Skin epidermis (tissue), 12 donors: ENCODE measurements at regions not wholly inside any gene's neighbourhood (a gene's known extent, or its start where the extent isn't known, plus 50 kb on each side); places are given as distances from the start of the nearest gene placed in this dataset.
A peak's percentile ranks its signal among the peaks of the same experiment; 100 is the strongest.

Experiments used
- H3K27ac ChIP-seq, 21 experiments: fragments of 200-600 bp; sonication (generic) in 11 of 21; one replicate each; pipeline ENCODE4 v1.5.0; 2020; ENCODE audit warnings: mild to moderate bottlenecking in 3 of 21, inconsistent platforms in 2 of 21, moderate library complexity in 2 of 21
- H3K4me3 ChIP-seq, 7 experiments: fragments of 200-600 bp; sonication (generic) in 2 of 7; one replicate each; pipeline ENCODE4 v1.5.0; 2020; ENCODE audit warnings: inconsistent platforms in 2 of 7, mild to moderate bottlenecking in 2 of 7, moderate library complexity in 1 of 7

- no peak overlapping the region for H3K27ac ChIP-seq
- no peak overlapping the region for H3K4me3 ChIP-seq
Measured at GRCh38 chrX:8313844-8314243, 142.8 kb upstream of the VCX2 start.

- H3K27ac ChIP-seq, result no peak overlapping the region
- no peak overlapping the region for H3K4me3 ChIP-seq
Measured at GRCh38 chrX:8314881-8315280, 143.8 kb upstream of the VCX2 start.

GRCh38 chrX:8319359-8319758 lies 145.3 kb upstream of the VCX3B start:
- Histone ChIP-seq H3K27ac (no peak overlapping the region), H3K4me3 (no peak overlapping the region)

GRCh38 chrX:8323356-8323755 lies 141.3 kb upstream of the VCX3B start:
- no peak overlapping the region for H3K4me3 ChIP-seq
- no peak overlapping the region for H3K27ac ChIP-seq

- Histone ChIP-seq H3K4me3 (no peak overlapping the region), H3K27ac (peak overlapping the region in 1 of 21 experiments; percentile 65)
Measured at GRCh38 chrX:8341814-8342590, 122.6 kb upstream of the VCX3B start.

GRCh38 chrX:8345473-8345872 lies 119.2 kb upstream of the VCX3B start:
- Histone ChIP-seq H3K27ac (no peak overlapping the region), H3K4me3 (no peak overlapping the region)

- H3K27ac ChIP-seq, result no peak overlapping the region
- no peak overlapping the region for H3K4me3 ChIP-seq
Measured at GRCh38 chrX:8346060-8346459, 118.6 kb upstream of the VCX3B start.

GRCh38 chrX:8346892-8347291 lies 117.7 kb upstream of the VCX3B start:
- Histone ChIP-seq H3K27ac (no peak overlapping the region), H3K4me3 (no peak overlapping the region)

GRCh38 chrX:8349816-8350544 lies 114.7 kb upstream of the VCX3B start:
- Histone ChIP-seq H3K4me3 (no peak overlapping the region), H3K27ac (no peak overlapping the region)

GRCh38 chrX:8358302-8358701 lies 106.3 kb upstream of the VCX3B start:
- H3K4me3 ChIP-seq, result no peak overlapping the region
- no peak overlapping the region for H3K27ac ChIP-seq

- Histone ChIP-seq H3K4me3 (no peak overlapping the region), H3K27ac (no peak overlapping the region)
Measured at GRCh38 chrX:8364369-8365141, 100.1 kb upstream of the VCX3B start.

GRCh38 chrX:8366481-8366880 lies 98.1 kb upstream of the VCX3B start:
- Histone ChIP-seq H3K4me3 (no peak overlapping the region), H3K27ac (no peak overlapping the region)

- H3K27ac ChIP-seq, result no peak overlapping the region
Measured at GRCh38 chrX:8374041-8374825, 90.4 kb upstream of the VCX3B start.

GRCh38 chrX:8377041-8377440 lies 87.6 kb upstream of the VCX3B start:
- Histone ChIP-seq H3K4me3 (no peak overlapping the region), H3K27ac (no peak overlapping the region)

More at GRCh38 chrX:8374041-8374825, 90.4 kb upstream of the VCX3B start:
- no peak overlapping the region for H3K4me3 ChIP-seq

- H3K27ac ChIP-seq, result no peak overlapping the region
- no peak overlapping the region for H3K4me3 ChIP-seq
Measured at GRCh38 chrX:8390771-8391170, 73.9 kb upstream of the VCX3B start.

- H3K27ac ChIP-seq, result peak overlapping the region in 1 of 21 experiments; percentile 30
Measured at GRCh38 chrX:8403988-8404387, 60.6 kb upstream of the VCX3B start.

GRCh38 chrX:8404471-8404870 lies 60.2 kb upstream of the VCX3B start:
- no peak overlapping the region for H3K4me3 ChIP-seq

More at GRCh38 chrX:8403988-8404387, 60.6 kb upstream of the VCX3B start:
- H3K4me3 ChIP-seq, result no peak overlapping the region

GRCh38 chrX:8404926-8405325 lies 59.7 kb upstream of the VCX3B start:
- Histone ChIP-seq H3K4me3 (no peak overlapping the region), H3K27ac (peak overlapping the region in 1 of 21 experiments; percentile 11)

More at GRCh38 chrX:8404471-8404870, 60.2 kb upstream of the VCX3B start:
- peak overlapping the region in 2 of 21 experiments; percentile 11 to 30 for H3K27ac ChIP-seq

- H3K4me3 ChIP-seq, result no peak overlapping the region
- no peak overlapping the region for H3K27ac ChIP-seq
Measured at GRCh38 chrX:8405631-8406030, 59.0 kb upstream of the VCX3B start.

GRCh38 chrX:8413279-8413678 lies 51.4 kb upstream of the VCX3B start:
- Histone ChIP-seq H3K27ac (no peak overlapping the region), H3K4me3 (no peak overlapping the region)
